ENCODE measurements at regions not wholly inside any gene's neighbourhood (a gene's known extent, or its start where the extent isn't known, plus 50 kb on each side); places are given as distances from the start of the nearest gene placed in this dataset.

- TF ChIP-seq ZNF8 (CRISPR knock-in tag; IDR thresholded peaks at IDR 0.05) = no peak
- no peak for TF ChIP-seq ZNF70 (CRISPR knock-in tag; IDR thresholded peaks at IDR 0.05)
- no peak for TF ChIP-seq ARNTL (CRISPR knock-in tag; IDR thresholded peaks at IDR 0.05; ENCODE audit: borderline replicate concordance, low read depth)
Measured at GRCh38 chr21:35871906-35872305, 188.4 kb downstream of the SETD4 start (continued).

GRCh38 chr21:35868869-35869223 is 191.5 kb downstream of the SETD4 start:
- TF ChIP-seq ESRRG (CRISPR knock-in tag; IDR thresholded peaks at IDR 0.05) (no peak), ZNF8 (CRISPR knock-in tag; IDR thresholded peaks at IDR 0.05) (no peak; the same call in 1 of the 2 replicates), ZNF70 (CRISPR knock-in tag; IDR thresholded peaks at IDR 0.05) (no peak), TOX (CRISPR knock-in tag; IDR thresholded peaks at IDR 0.05; ENCODE audit: borderline replicate concordance) (no peak), ZC3H10 (CRISPR knock-in tag; IDR thresholded peaks at IDR 0.05) (no peak), POU6F1 (CRISPR knock-in tag; IDR thresholded peaks at IDR 0.05; ENCODE audit: borderline replicate concordance, low read depth) (no peak), PPARA (CRISPR knock-in tag; IDR thresholded peaks at IDR 0.05; ENCODE audit: borderline replicate concordance) (no peak), PATZ1 (CRISPR knock-in tag; IDR thresholded peaks at IDR 0.05; ENCODE audit: borderline replicate concordance) (no peak), RARB (CRISPR knock-in tag; IDR thresholded peaks at IDR 0.05) (no peak), ZFP3 (CRISPR knock-in tag; IDR thresholded peaks at IDR 0.05) (no peak), OSR1 (CRISPR knock-in tag; IDR thresholded peaks at IDR 0.05) (no peak), CSDC2 (CRISPR knock-in tag; IDR thresholded peaks at IDR 0.05) (no peak), ZNF565 (CRISPR knock-in tag; conservative IDR thresholded peaks at IDR 0.05; ENCODE audit: low read depth) (no peak)
- ATAC-seq = no peak

- TF ChIP-seq SNAI2 (CRISPR knock-in tag; IDR thresholded peaks at IDR 0.05) = no peak
- TF ChIP-seq RARB (CRISPR knock-in tag; IDR thresholded peaks at IDR 0.05) = no peak
- no peak for TF ChIP-seq ZC3H10 (CRISPR knock-in tag; IDR thresholded peaks at IDR 0.05)
- TF ChIP-seq ISL1 (CRISPR knock-in tag; IDR thresholded peaks at IDR 0.05) = no peak
- no peak for TF ChIP-seq OSR1 (CRISPR knock-in tag; IDR thresholded peaks at IDR 0.05)
- no peak for TF ChIP-seq CREB5 (CRISPR knock-in tag; IDR thresholded peaks at IDR 0.05; ENCODE audit: low read depth)
- TF ChIP-seq PPARA (CRISPR knock-in tag; IDR thresholded peaks at IDR 0.05; ENCODE audit: borderline replicate concordance) = no peak
- no peak for TF ChIP-seq TSHZ2 (CRISPR knock-in tag; IDR thresholded peaks at IDR 0.05)
- TF ChIP-seq ZNF8 (CRISPR knock-in tag; IDR thresholded peaks at IDR 0.05) = no peak
- no peak for TF ChIP-seq POU6F1 (CRISPR knock-in tag; IDR thresholded peaks at IDR 0.05; ENCODE audit: borderline replicate concordance, low read depth)
- TF ChIP-seq PATZ1 (CRISPR knock-in tag; IDR thresholded peaks at IDR 0.05; ENCODE audit: borderline replicate concordance) = no peak
- TF ChIP-seq GLIS3 (CRISPR knock-in tag; IDR thresholded peaks at IDR 0.05) = no peak
- TF ChIP-seq TOX (CRISPR knock-in tag; IDR thresholded peaks at IDR 0.05; ENCODE audit: borderline replicate concordance) = no peak
- TF ChIP-seq CSRNP3 (CRISPR knock-in tag; IDR thresholded peaks at IDR 0.05) = no peak
- TF ChIP-seq ARNTL (CRISPR knock-in tag; IDR thresholded peaks at IDR 0.05; ENCODE audit: borderline replicate concordance, low read depth) = no peak
- ATAC-seq = no peak
Measured at GRCh38 chr21:35868005-35868868, 192.1 kb downstream of the SETD4 start.

All from SK-N-SH treated with all-trans-retinoic acid at 6 μM for 48 hours (cell line).